Activated CD8-positive, alpha-beta T cell treated with anti-CD3 and anti-CD28 coated beads for 36 hours (primary cell): ENCODE measurements at regions not wholly inside any gene's neighbourhood (a gene's known extent, or its start where the extent isn't known, plus 50 kb on each side); places are given as distances from the start of the nearest gene placed in this dataset.
A peak's percentile ranks its signal among the peaks of the same experiment; 100 is the strongest.

ENCODE experiments used
- ATAC-seq: fragments of 200-7000 bp; cut with Tn5 transposase; one replicate; pipeline ENCODE4 v1.10.0; 2021; ENCODE audit warnings: mild to moderate bottlenecking, moderate library complexity
- CTCF ChIA-PET: fragments of 350-600 bp; sonication (Branson Sonifier 250); formaldehyde crosslinking; loops from one replicate; lab custom pipeline; 2021; ENCODE audit warnings: antibody characterized with exemption; lab: Charles Lee
- POLR2A ChIA-PET: fragments of 350-600 bp; sonication (Branson Sonifier 250); formaldehyde crosslinking; loops from one replicate; lab custom pipeline; 2021; ENCODE audit warnings: antibody characterized with exemption; lab: Charles Lee
- DNase-seq: peaks from one replicate; pipeline ENCODE4 v3.0.0-alpha.2; 2020
- H3K27ac Mint-ChIP-seq: one replicate; pipeline ENCODE4 v1.8.0; 2021; ENCODE audit warnings: mild to moderate bottlenecking, mixed read lengths
- H3K27me3 Mint-ChIP-seq: one replicate; pipeline ENCODE4 v1.8.0; 2021; ENCODE audit warnings: mixed read lengths
- H3K36me3 Mint-ChIP-seq: one replicate; pipeline ENCODE4 v1.8.0; 2021; ENCODE audit warnings: low read depth, mixed read lengths
- H3K4me1 Mint-ChIP-seq: one replicate; pipeline ENCODE4 v1.8.0; 2021; ENCODE audit warnings: low read depth, mixed read lengths
- H3K4me3 Mint-ChIP-seq: one replicate; pipeline ENCODE4 v1.8.0; 2021; ENCODE audit warnings: mild to moderate bottlenecking, moderate library complexity, mixed read lengths
- H3K9me3 Mint-ChIP-seq: one replicate; pipeline ENCODE4 v1.8.0; 2021; ENCODE audit warnings: mixed read lengths
- CTCF ChIP-seq: fragments of 200-600 bp; IDR thresholded peaks from one replicate; pipeline ENCODE4 v1.8.0; 2022; ENCODE audit warnings: antibody characterized with exemption, mild to moderate bottlenecking
- intact Hi-C: fragments of 100-400 bp; cut with micrococcal nuclease; formaldehyde crosslinking; loops from one replicate; pipeline ENCODE4 v1.10.0; 2022

- peaks cover 29% of the 10 kb centered on the region for H3K4me1 Mint-ChIP-seq
- ChIA-PET CTCF (interaction anchor here (2.0 kb wide), 1 partner anchor 9 kb away, joined by 19 read pairs; no protein-coding TSS in a partner anchor), POLR2A (no interaction called here)
- H3K9me3 Mint-ChIP-seq = peaks cover 10% of the 10 kb centered on the region
- no peak overlapping the region for H3K4me3 Mint-ChIP-seq
- H3K27me3 Mint-ChIP-seq = peaks cover 10% of the 10 kb centered on the region
- intact Hi-C loops = no loop called here
- H3K27ac Mint-ChIP-seq = no peak overlapping the region
- peaks cover 4% of the 10 kb centered on the region for H3K36me3 Mint-ChIP-seq
- no peak for TF ChIP-seq CTCF
- no peak for DNase-seq
- ATAC-seq = no peak
Observed at GRCh38 chr5:133877351-133878235, 90.8 kb downstream of the C5orf15 start.

GRCh38 chr5:133876266-133876665 lies 92.2 kb downstream of the C5orf15 start:
- intact Hi-C loops = no loop called here
- ATAC-seq = no peak

GRCh38 chr5:133875179-133875578 lies 93.2 kb downstream of the C5orf15 start:
- peaks cover 4% of the 10 kb centered on the region for H3K27me3 Mint-ChIP-seq
- ChIA-PET CTCF (no interaction called here), POLR2A (no interaction called here)
- peak overlapping the region; percentile 81 for H3K27ac Mint-ChIP-seq
- intact Hi-C loops = no loop called here
- H3K36me3 Mint-ChIP-seq = peaks cover 4% of the 10 kb centered on the region
- H3K4me3 Mint-ChIP-seq = no peak overlapping the region
- H3K9me3 Mint-ChIP-seq = peaks cover 10% of the 10 kb centered on the region
- TF ChIP-seq CTCF = no peak
- ATAC-seq = no peak
- no peak for DNase-seq
- peaks cover 33% of the 10 kb centered on the region for H3K4me1 Mint-ChIP-seq

More at GRCh38 chr5:133876266-133876665, 92.2 kb downstream of the C5orf15 start:
- POLR2A ChIA-PET = no interaction called here
- DNase-seq = no peak
- H3K27ac Mint-ChIP-seq = no peak overlapping the region
- CTCF ChIA-PET = no interaction called here
- peaks cover 6% of the 10 kb centered on the region for H3K27me3 Mint-ChIP-seq
- H3K36me3 Mint-ChIP-seq = peaks cover 4% of the 10 kb centered on the region
- peaks cover 10% of the 10 kb centered on the region for H3K9me3 Mint-ChIP-seq
- H3K4me1 Mint-ChIP-seq = peaks cover 31% of the 10 kb centered on the region
- no peak overlapping the region for H3K4me3 Mint-ChIP-seq
- TF ChIP-seq CTCF = no peak

DNA sequence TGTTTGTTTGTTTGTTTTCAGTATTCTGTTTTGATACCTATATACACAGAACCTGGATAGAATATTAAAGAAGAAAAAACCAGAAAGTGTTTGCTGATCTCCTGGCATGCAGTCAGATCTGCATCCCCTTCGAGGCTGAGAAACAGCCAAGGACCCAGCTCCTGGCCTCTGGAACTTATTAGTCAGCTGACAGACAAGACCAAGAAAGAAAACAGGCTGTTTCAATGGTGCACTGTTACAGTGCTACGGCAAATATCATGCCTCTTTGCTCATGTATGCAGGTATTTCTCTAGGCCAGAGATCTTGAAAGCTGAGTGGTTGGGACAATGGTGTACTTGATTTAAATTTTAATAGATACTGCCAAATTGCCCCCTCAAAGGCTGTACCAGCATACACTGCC lies 95.0 kb downstream of the C5orf15 start:
- CTCF ChIA-PET = no interaction called here
- Mint-ChIP-seq H3K36me3 (peaks cover 4% of the 10 kb centered on the region), H3K27me3 (peaks cover 4% of the 10 kb centered on the region), H3K27ac (peak overlapping the region; percentile 81), H3K4me3 (no peak overlapping the region), H3K4me1 (peaks cover 40% of the 10 kb centered on the region), H3K9me3 (peaks cover 10% of the 10 kb centered on the region)
- intact Hi-C loops = no loop called here
- no peak for TF ChIP-seq CTCF
- ATAC-seq = no peak
- POLR2A ChIA-PET = no interaction called here
- DNase-seq = peak; percentile 24

- TF ChIP-seq CTCF = no peak
- ChIA-PET CTCF (interaction anchor here (0.8 to 5.0 kb wide), 13 partner anchors 10 to 447 kb away, joined by 3 to 29 read pairs (median 11); no protein-coding TSS in a partner anchor), POLR2A (no interaction called here)
- ATAC-seq (no peak), DNase-seq (no peak)
- Mint-ChIP-seq H3K36me3 (peaks cover 4% of the 10 kb centered on the region), H3K9me3 (peaks cover 10% of the 10 kb centered on the region), H3K4me3 (no peak overlapping the region), H3K27me3 (peaks cover 4% of the 10 kb centered on the region), H3K4me1 (peaks cover 40% of the 10 kb centered on the region), H3K27ac (no peak overlapping the region)
- intact Hi-C loops = no loop called here
Observed at GRCh38 chr5:133870661-133871060, 97.8 kb downstream of the C5orf15 start.
